ENCODE measurements at regions not wholly inside any gene's neighbourhood (a gene's known extent, or its start where the extent isn't known, plus 50 kb on each side); places are given as distances from the start of the nearest gene placed in this dataset.

DNA sequence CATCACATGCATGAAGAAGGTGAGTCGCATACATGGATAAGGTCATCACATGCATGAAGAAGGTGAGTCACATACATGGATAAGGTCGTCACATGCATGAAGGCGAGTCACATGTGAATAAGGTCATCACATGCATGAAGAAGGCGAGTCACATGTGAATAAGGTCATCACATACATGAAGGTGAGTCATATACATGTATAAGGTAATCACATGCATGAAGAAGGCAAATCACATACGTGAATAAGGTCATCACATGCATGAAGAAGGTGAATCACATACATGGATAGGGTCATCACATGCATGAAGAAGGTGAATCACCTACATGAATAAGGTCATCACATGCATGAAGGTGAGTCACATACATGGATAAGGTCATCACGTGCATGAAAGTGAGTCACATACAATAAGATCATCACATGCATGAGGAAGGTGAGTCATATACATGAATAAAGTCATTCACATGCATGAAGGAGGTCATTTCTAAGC lies 105.1 kb upstream of the SDK2 start:
- TF ChIP-seq JUN (IDR thresholded peaks at IDR 0.05; ENCODE audit: low read depth, low read length) (no peak), JUND (IDR thresholded peaks at IDR 0.05; ENCODE audit: low read length) (no peak), EZH2 (IDR thresholded peaks at IDR 0.05; ENCODE audit: low read depth, low read length, severe bottlenecking) (no peak), POLR2AphosphoS5 (IDR thresholded peaks at IDR 0.05; ENCODE audit: low read depth, low read length) (no peak), BACH1 (IDR thresholded peaks at IDR 0.05; ENCODE audit: low read length) (no peak)
- TF ChIP-seq, protein P1, sequence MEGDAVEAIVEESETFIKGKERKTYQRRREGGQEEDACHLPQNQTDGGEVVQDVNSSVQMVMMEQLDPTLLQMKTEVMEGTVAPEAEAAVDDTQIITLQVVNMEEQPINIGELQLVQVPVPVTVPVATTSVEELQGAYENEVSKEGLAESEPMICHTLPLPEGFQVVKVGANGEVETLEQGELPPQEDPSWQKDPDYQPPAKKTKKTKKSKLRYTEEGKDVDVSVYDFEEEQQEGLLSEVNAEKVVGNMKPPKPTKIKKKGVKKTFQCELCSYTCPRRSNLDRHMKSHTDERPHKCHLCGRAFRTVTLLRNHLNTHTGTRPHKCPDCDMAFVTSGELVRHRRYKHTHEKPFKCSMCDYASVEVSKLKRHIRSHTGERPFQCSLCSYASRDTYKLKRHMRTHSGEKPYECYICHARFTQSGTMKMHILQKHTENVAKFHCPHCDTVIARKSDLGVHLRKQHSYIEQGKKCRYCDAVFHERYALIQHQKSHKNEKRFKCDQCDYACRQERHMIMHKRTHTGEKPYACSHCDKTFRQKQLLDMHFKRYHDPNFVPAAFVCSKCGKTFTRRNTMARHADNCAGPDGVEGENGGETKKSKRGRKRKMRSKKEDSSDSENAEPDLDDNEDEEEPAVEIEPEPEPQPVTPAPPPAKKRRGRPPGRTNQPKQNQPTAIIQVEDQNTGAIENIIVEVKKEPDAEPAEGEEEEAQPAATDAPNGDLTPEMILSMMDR (IDR thresholded peaks at IDR 0.05; ENCODE audit: control extremely low read depth in 1 of 3, insufficient read depth in 1 of 3, low read depth in 1 of 3, low read length in 3 of 3): no peak
